ENCODE measurements at regions not wholly inside any gene's neighbourhood (a gene's known extent, or its start where the extent isn't known, plus 50 kb on each side); places are given as distances from the start of the nearest gene placed in this dataset.

DNA sequence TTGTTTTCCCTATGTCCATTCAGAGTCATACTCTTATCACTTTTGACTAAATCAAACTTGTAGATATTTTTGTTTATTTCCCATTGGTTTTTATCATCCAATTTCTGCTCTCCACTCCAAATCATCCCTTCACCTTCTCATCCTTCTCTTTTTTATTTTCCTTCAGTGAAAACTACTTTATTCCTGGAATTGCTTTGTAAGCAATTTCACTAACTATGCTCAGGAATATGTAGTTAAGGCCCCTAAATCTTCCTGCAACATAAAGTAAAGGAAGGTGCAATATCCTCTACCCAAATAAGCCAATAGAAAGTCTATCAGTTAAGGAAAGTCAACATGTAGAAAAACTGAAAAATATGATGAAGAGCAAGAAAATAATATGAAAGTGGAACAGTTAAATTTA, 308.4 kb downstream of the SEC23A start:
- no peaks in the 10 kb centered on the region for H3K4me1 ChIP-seq
- H3K9me3 ChIP-seq = no peaks in the 10 kb centered on the region
- H3K36me3 ChIP-seq (replicated peaks in 1 of 2; ENCODE audit: insufficient read depth in 1 of 2, low read depth in 2 of 2) = no peaks in the 10 kb centered on the region
- no peak overlapping the region for H3K27ac ChIP-seq
- TF ChIP-seq, protein P1, sequence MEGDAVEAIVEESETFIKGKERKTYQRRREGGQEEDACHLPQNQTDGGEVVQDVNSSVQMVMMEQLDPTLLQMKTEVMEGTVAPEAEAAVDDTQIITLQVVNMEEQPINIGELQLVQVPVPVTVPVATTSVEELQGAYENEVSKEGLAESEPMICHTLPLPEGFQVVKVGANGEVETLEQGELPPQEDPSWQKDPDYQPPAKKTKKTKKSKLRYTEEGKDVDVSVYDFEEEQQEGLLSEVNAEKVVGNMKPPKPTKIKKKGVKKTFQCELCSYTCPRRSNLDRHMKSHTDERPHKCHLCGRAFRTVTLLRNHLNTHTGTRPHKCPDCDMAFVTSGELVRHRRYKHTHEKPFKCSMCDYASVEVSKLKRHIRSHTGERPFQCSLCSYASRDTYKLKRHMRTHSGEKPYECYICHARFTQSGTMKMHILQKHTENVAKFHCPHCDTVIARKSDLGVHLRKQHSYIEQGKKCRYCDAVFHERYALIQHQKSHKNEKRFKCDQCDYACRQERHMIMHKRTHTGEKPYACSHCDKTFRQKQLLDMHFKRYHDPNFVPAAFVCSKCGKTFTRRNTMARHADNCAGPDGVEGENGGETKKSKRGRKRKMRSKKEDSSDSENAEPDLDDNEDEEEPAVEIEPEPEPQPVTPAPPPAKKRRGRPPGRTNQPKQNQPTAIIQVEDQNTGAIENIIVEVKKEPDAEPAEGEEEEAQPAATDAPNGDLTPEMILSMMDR (IDR thresholded peaks at IDR 0.05) = no peak
- no peak for TF ChIP-seq POLR2A (IDR thresholded peaks at IDR 0.05)
- DNase-seq = no peak
- ATAC-seq = no peak
- H3K4me3 ChIP-seq = no peak overlapping the region
- no peaks in the 10 kb centered on the region for H3K27me3 ChIP-seq
- intact Hi-C loops (cut with DNase I) = no loop called here

GRCh38 chr14:38791862-38792261, 311.2 kb downstream of the SEC23A start:
- Histone ChIP-seq H3K27me3 (no peaks in the 10 kb centered on the region), H3K4me1 (no peaks in the 10 kb centered on the region), H3K27ac (no peak overlapping the region), H3K36me3 (replicated peaks in 1 of 2; ENCODE audit: insufficient read depth in 1 of 2, low read depth in 2 of 2) (no peaks in the 10 kb centered on the region), H3K9me3 (no peaks in the 10 kb centered on the region), H3K4me3 (no peak overlapping the region)
- ATAC-seq (no peak), DNase-seq (no peak)
- intact Hi-C loops (cut with DNase I) = no loop called here
- TF ChIP-seq POLR2A (IDR thresholded peaks at IDR 0.05) = no peak
- WGBS, 2 donors = 77 to 78% methylated on average over 3 of the region's 3 CpGs

DNA sequence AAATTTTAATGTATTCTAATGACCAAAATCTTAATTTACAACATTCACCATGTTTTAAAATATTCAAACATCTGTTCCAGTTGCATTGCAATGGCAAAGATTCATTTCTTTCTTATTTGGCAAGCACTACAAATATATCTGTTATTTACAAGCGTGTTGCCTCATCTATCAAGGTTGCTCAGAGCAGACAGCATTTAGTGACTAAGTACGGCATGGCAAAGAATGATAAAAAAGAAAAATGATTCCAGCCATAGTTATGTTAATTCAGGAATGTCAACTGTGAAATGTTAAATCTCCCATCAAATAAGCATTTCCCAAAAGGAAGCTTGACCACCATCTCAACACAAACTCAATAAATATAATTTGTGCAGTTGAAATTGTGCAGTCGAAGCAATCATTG, 312.1 kb downstream of the SEC23A start:
- intact Hi-C loops (cut with DNase I) = no loop called here
- ATAC-seq (no peak), DNase-seq (no peak)
- no peaks in the 10 kb centered on the region for H3K9me3 ChIP-seq
- H3K4me1 ChIP-seq = no peaks in the 10 kb centered on the region
- H3K4me3 ChIP-seq = no peak overlapping the region
- H3K27me3 ChIP-seq = no peaks in the 10 kb centered on the region
- no peak overlapping the region for H3K27ac ChIP-seq
- no peaks in the 10 kb centered on the region for H3K36me3 ChIP-seq (replicated peaks in 1 of 2; ENCODE audit: insufficient read depth in 1 of 2, low read depth in 2 of 2)
- TF ChIP-seq, protein P1 (IDR thresholded peaks at IDR 0.05) = no peak
- TF ChIP-seq POLR2A (IDR thresholded peaks at IDR 0.05) = no peak
- 40 to 50% methylated on average over 3 of the region's 3 CpGs for WGBS, 2 donors

GRCh38 chr14:38789805-38790204, 313.2 kb downstream of the SEC23A start:
- Histone ChIP-seq H3K9me3 (no peaks in the 10 kb centered on the region), H3K27ac (no peak overlapping the region), H3K27me3 (no peaks in the 10 kb centered on the region), H3K4me3 (no peak overlapping the region), H3K4me1 (no peaks in the 10 kb centered on the region), H3K36me3 (replicated peaks in 1 of 2; ENCODE audit: insufficient read depth in 1 of 2, low read depth in 2 of 2) (no peaks in the 10 kb centered on the region)
- intact Hi-C loops (cut with DNase I) = no loop called here
- DNase-seq = no peak
- no peak for ATAC-seq
- WGBS, 2 donors = 79 to 83% methylated on average over 8 of the region's 8 CpGs
- TF ChIP-seq, protein P1 (IDR thresholded peaks at IDR 0.05) = no peak

DNA sequence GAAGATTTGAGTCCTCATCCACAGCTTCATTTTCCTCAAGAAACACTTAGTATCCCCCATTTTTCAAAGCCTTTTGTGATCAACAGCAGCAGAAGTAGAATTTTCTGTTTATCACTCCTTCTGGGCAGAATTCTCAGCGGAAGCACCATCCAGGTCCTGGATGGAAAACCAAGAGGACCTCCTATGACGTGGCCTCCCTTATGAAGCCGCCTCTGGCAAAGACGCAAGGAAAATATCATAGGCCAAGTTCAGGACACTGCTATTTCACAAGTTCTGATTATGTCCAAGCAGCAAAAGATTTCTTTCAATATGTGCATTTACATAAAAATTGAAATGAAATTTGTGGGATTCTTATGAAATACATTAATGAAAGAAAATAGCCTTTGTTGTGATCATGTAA, 315.0 kb downstream of the SEC23A start:
- no peak overlapping the region for H3K27ac ChIP-seq
- WGBS, 2 donors = 84 to 91% methylated on average over 4 of the region's 4 CpGs
- TF ChIP-seq POLR2A (IDR thresholded peaks at IDR 0.05) = no peak
- TF ChIP-seq, protein P1 (IDR thresholded peaks at IDR 0.05) = no peak
- ATAC-seq (no peak), DNase-seq (no peak)
- no peaks in the 10 kb centered on the region for H3K36me3 ChIP-seq (replicated peaks in 1 of 2; ENCODE audit: insufficient read depth in 1 of 2, low read depth in 2 of 2)
- no peaks in the 10 kb centered on the region for H3K27me3 ChIP-seq
- no peak overlapping the region for H3K4me3 ChIP-seq
- intact Hi-C loops (cut with DNase I) = no loop called here
- no peaks in the 10 kb centered on the region for H3K4me1 ChIP-seq
- H3K9me3 ChIP-seq = no peaks in the 10 kb centered on the region

Data from body of pancreas (tissue), 4 donors.